Mammary epithelial cell (primary cell): ENCODE measurements at regions not wholly inside any gene's neighbourhood (a gene's known extent, or its start where the extent isn't known, plus 50 kb on each side); places are given as distances from the start of the nearest gene placed in this dataset.

Source experiments
- EZH2 ChIP-seq: IDR thresholded peaks from 2 replicates; pipeline ENCODE4 v1.6.1; 2012; ENCODE audit warnings: low read length, inconsistent platforms, borderline replicate concordance
- TF ChIP-seq, protein P1 (sequence below), 2 donors: IDR thresholded peaks in 1 of 2; conservative IDR thresholded peaks in 1 of 2; 2 replicates each; pipeline ENCODE4 v1.5.1; 2011 to 2012; ENCODE audit warnings: inconsistent platforms in 2 of 2, low read length in 2 of 2, mild to moderate bottlenecking in 2 of 2, control low read depth in 1 of 2, low read depth in 1 of 2; ENCODE audit not compliant: insufficient read depth in 1 of 2; ENCODE audit errors: extremely low read depth in 1 of 2

DNA sequence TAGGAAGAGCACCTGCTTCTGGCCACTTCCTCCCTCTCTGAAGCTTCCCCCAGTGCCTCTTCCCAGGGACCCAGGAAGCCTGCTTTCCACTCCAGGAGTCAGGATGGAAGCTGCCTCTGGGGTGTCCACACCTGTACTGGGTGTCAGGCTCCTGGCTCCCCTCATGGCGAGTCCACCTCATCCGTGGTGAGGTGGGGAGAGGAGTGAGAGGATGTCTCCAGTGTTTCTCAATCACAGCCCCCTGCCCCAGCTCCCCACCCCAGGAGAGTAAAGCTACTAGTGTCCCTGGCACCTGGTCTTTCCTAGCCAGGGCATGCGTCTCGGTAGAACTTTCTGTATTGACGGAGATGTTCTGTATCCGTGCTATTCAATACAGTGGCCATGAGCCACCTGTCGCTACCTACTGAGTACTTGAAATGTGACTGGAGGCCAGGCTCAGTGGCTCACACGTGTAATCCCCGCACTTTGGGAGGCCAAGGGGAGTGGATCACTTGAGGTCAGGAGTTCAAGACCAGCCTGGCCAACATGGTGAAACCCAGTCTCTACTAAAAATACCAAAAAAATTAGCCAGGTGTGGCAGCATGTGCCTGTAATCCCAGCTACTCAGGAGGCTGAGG is 171.2 kb upstream of the HAAO start:
- TF ChIP-seq, protein P1, sequence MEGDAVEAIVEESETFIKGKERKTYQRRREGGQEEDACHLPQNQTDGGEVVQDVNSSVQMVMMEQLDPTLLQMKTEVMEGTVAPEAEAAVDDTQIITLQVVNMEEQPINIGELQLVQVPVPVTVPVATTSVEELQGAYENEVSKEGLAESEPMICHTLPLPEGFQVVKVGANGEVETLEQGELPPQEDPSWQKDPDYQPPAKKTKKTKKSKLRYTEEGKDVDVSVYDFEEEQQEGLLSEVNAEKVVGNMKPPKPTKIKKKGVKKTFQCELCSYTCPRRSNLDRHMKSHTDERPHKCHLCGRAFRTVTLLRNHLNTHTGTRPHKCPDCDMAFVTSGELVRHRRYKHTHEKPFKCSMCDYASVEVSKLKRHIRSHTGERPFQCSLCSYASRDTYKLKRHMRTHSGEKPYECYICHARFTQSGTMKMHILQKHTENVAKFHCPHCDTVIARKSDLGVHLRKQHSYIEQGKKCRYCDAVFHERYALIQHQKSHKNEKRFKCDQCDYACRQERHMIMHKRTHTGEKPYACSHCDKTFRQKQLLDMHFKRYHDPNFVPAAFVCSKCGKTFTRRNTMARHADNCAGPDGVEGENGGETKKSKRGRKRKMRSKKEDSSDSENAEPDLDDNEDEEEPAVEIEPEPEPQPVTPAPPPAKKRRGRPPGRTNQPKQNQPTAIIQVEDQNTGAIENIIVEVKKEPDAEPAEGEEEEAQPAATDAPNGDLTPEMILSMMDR (conservative IDR thresholded peaks at IDR 0.05 in 1 of 2, IDR thresholded peaks at IDR 0.05 in 1 of 2; ENCODE audit: extremely low read depth in 1 of 2, insufficient read depth in 1 of 2, low read depth in 1 of 2, low read length in 2 of 2), result no peak
- no peak for TF ChIP-seq EZH2
